DOHH2 (cell line): ENCODE measurements at regions not wholly inside any gene's neighbourhood (a gene's known extent, or its start where the extent isn't known, plus 50 kb on each side); places are given as distances from the start of the nearest gene placed in this dataset.

Experiments
- CTCF ChIP-seq: fragments of 200-600 bp; sonication (generic); IDR thresholded peaks from one replicate; pipeline ENCODE4 v1.5.1; 2014; ENCODE audit warnings: antibody characterized with exemption, mild to moderate bottlenecking, low read depth, low read length; ENCODE audit not compliant: poor library complexity, severe bottlenecking
- EZH2phosphoT487 ChIP-seq: fragments of 200-600 bp; sonication (generic); IDR thresholded peaks from 2 replicates; pipeline ENCODE4 v1.6.1; 2017; ENCODE audit warnings: borderline replicate concordance, mild to moderate bottlenecking, antibody characterized with exemption, low read length, moderate library complexity, mixed read lengths

- TF ChIP-seq CTCF, result no peak
- no peak for TF ChIP-seq EZH2phosphoT487
Measured at GRCh38 chr5:165286692-165287091, 1781.3 kb downstream of the MAT2B start.
